GM10248 (cell line): ENCODE measurements at regions not wholly inside any gene's neighbourhood (a gene's known extent, or its start where the extent isn't known, plus 50 kb on each side); places are given as distances from the start of the nearest gene placed in this dataset.
"Not testable (repeated sequence)": the region's sequence is repeated elsewhere in the genome, so short reads cannot be mapped to it uniquely, and the experiment has no call there.

Source experiments
- CTCF ChIA-PET: fragments of 300-600 bp; sonication (Branson Sonifier 250); formaldehyde crosslinking; extraction: SDS; loops from one replicate; lab custom pipeline; 2021; ENCODE audit warnings: antibody characterized with exemption; lab: Yijun Ruan, JAX
- POLR2A ChIA-PET: fragments of 350-650 bp; sonication (Branson Sonifier 250); formaldehyde crosslinking; extraction: SDS; loops from one replicate; lab custom pipeline; 2020; ENCODE audit warnings: antibody characterized with exemption; lab: Yijun Ruan, JAX
- DNase-seq: peaks from one replicate; pipeline ENCODE4 v3.0.0; 2012; ENCODE audit errors: extremely low spot score

DNA sequence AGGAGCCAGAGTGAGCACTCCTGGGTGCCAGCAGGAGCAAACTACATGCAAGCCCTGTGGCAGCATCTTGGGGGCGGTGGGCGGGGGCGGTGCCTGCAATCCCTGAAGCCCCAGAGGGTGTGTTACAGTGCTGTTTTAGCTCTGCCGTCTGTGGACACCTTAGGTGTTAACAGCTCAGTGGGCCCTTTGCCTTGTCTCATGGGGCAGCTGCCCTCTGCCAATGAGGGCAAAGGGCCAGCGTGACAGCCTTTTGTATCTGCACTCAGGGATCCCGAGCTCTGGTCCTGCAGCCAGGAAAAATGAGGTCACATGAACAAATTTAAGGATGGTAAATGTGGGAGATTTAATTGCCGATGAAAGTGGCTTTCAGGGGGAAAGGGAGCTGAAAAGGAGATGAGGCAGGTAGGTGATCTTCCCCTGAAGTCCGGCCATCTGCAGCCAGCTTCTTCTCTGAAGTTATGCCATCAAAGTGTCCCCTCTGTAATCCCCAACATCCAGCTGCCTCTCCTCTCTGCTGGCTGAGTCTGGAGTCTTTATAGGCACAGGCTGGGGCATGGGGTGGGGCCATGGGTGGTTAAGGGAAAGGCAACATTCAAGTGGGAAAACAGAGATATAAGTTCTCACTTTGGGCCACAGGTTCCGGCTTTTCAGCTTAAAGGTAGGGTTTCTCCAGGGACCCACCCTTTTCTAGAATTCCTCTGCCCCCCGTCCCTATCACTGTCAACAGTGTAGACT is 267.1 kb upstream of the NBPF12 start:
- CTCF ChIA-PET, POLR2A ChIA-PET: not testable (repeated sequence)

GRCh38 chr1:146666275-146666674 is 271.8 kb upstream of the NBPF12 start:
- CTCF ChIA-PET, DNase-seq, POLR2A ChIA-PET: not testable (repeated sequence)

More for the DNA sequence above, 267.1 kb upstream of the NBPF12 start:
- DNase-seq: not testable (repeated sequence)

DNA sequence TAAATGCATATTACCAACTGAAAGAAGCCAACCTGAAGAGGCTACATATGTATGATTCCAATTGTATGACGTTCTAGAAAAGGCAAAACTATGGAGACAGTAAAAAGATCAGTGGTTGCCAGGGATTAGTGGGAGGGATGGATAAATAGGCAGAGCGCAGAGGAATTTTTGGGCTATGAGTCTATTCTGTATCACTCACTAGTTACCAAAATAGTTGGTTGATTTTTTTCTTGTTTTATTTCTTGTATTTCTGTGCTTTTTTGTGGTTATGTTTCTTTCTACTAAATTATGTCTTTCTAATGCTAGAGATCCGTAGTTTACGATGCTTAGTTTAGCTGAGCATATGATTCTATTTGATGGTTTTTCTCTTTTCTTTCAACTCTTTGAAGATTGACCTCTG is 277.9 kb upstream of the NBPF12 start:
- CTCF ChIA-PET, POLR2A ChIA-PET: not testable (repeated sequence)

GRCh38 chr1:146656356-146657060 is 281.6 kb upstream of the NBPF12 start:
- CTCF ChIA-PET, POLR2A ChIA-PET, DNase-seq: not testable (repeated sequence)

More for the DNA sequence above, 277.9 kb upstream of the NBPF12 start:
- DNase-seq: not testable (repeated sequence)

- DNase-seq, POLR2A ChIA-PET, CTCF ChIA-PET: not testable (repeated sequence)
These were observed 283.4 kb upstream of the NBPF12 start for GRCh38 chr1:146654763-146655162.

- CTCF ChIA-PET, DNase-seq, POLR2A ChIA-PET: not testable (repeated sequence)
These were observed 292.0 kb upstream of the NBPF12 start for GRCh38 chr1:146645978-146646604.

DNA sequence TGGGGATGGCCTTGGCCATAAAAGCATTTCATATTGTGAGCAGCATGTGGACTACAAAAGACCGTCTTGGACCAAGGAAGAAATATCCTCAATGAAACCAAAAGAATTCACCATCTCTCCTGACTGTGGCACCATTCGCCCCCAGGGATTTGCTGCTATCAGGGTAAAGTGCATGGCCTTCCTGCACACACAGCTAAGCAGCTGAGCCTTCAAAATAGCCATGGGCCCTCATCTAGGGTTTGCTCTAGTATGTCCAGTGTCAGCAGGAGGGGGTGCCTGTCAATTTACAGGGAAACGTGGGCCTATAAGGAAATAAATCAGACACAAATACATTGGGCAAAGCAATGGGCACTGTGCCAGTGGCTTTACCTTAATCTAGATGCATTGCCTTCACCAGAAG is 296.6 kb upstream of the NBPF12 start:
- POLR2A ChIA-PET, CTCF ChIA-PET, DNase-seq: not testable (repeated sequence)

DNA sequence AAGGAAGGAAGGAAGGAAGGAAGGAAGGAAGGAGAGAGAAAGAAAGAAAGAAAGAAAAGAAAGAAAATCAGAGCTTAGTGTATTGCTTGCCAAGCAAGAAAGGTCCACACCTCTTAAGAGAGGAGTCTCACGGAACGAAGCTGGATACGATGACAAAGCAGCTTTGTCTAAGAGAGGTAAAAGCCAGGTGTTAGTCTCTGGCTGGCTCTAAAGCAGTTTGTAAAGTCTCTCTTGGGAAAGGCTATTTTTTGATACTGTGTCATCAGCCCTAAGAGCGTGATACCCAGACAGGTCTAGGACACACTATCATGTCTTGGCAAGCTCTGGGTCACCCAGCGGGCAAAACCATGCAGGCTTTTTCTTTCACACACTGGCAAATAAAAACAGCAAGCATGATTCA is 297.5 kb upstream of the NBPF12 start:
- POLR2A ChIA-PET, CTCF ChIA-PET, DNase-seq: not testable (repeated sequence)

DNA sequence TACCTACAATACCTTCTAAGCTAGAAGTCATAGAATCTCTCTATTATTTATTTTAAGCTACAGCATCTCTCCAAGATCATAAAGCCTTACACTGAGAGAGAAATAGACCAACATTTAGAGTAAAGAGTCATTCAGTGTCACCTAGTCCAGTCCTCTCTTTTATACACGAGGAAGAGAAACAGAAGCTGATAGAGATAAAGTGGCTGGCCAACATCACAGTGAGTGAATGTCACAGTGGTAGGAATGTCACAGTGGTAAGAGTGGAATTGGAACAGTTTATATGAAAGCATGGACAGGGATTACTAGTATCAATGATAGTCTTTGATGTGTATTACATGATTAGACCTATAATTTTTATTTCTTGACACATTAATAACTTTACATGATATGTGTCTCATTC is 307.8 kb upstream of the NBPF12 start:
- POLR2A ChIA-PET, CTCF ChIA-PET, DNase-seq: not testable (repeated sequence)

GRCh38 chr1:146618582-146618981 is 319.5 kb upstream of the NBPF12 start:
- POLR2A ChIA-PET, CTCF ChIA-PET, DNase-seq: not testable (repeated sequence)

DNA sequence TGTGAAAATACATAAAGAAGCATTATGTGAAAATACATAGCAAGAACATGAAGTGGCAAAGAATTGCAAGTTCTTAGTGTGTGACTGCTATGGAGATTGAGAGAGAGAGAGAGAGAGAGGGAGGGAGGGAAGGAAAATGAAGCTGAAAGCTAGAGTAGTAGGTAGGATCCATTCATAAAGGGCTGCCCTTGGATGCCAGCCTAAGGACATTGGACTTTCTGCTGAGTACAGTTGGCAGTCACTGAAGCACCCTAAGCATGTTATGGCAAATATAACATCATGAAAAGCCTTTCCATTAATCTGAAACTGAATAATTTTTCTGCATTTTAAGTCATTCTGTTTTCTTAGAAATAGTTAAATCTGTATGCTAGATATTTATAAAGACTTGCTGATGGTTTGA is 333.4 kb upstream of the NBPF12 start:
- POLR2A ChIA-PET, DNase-seq, CTCF ChIA-PET: not testable (repeated sequence)

GRCh38 chr1:146600720-146601307 is 337.3 kb upstream of the NBPF12 start:
- CTCF ChIA-PET, DNase-seq, POLR2A ChIA-PET: not testable (repeated sequence)

- CTCF ChIA-PET, POLR2A ChIA-PET, DNase-seq: not testable (repeated sequence)
These were observed 338.2 kb upstream of the NBPF12 start for GRCh38 chr1:146599906-146600305.

GRCh38 chr1:146581229-146581628 is 352.4 kb upstream of the NOTCH2NLA start:
- CTCF ChIA-PET, POLR2A ChIA-PET, DNase-seq: not testable (repeated sequence)

- DNase-seq, CTCF ChIA-PET, POLR2A ChIA-PET: not testable (repeated sequence)
These were observed 338.7 kb upstream of the NOTCH2NLA start for GRCh38 chr1:146567541-146567940.

- CTCF ChIA-PET, DNase-seq, POLR2A ChIA-PET: not testable (repeated sequence)
These were observed 329.2 kb upstream of the NOTCH2NLA start for GRCh38 chr1:146558032-146558431.

DNA sequence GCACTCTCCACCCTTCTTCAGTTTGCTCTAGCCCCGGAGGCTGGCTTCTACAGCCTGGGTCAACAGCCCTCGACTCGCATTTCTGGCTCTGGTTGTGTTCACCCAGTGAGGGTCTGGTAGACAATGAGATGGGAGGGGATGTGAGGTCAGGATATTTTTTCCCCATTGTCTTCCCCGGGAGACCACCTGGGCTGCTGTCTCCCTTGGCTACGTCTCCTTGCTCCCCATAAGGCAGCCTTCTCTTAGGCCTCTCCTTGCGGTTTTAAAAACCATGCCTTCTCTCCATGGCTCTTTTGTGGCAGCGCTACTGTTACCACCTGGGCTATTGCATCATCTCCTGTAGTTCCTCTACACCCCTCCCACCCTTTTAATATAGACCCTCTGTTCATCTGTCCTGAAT is 327.6 kb upstream of the NOTCH2NLA start:
- CTCF ChIA-PET, DNase-seq, POLR2A ChIA-PET: not testable (repeated sequence)

DNA sequence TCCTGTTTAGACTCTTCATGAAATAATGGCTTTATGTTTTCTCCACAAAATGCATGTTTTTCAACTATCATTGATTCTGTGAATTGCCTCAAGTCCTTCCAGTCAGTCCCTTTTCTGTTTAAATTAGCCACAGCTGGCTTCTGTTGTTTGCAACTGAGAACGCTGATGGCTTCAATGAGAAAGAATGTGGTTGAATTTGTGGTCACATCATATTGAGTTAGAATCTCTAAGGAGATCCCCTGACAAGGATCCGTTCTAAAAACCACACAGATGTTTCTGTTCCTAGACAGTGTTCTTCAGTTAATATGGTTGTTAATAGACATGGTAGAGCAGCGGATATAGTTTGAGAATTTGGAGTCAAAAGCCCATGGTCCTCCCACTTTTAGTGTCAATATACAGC is 323.6 kb upstream of the NOTCH2NLA start:
- DNase-seq, POLR2A ChIA-PET, CTCF ChIA-PET: not testable (repeated sequence)
